CD14-positive monocyte (primary cell): ENCODE measurements at regions not wholly inside any gene's neighbourhood (a gene's known extent, or its start where the extent isn't known, plus 50 kb on each side); places are given as distances from the start of the nearest gene placed in this dataset.

Experiments used
- DNase-seq, 3 donors: peaks; one replicate each; pipeline ENCODE4 v3.0.0-alpha.2; 2011 to 2022
- H2AFZ ChIP-seq: 2 replicates; pipeline ENCODE4 v1.6.0; 2012; ENCODE audit warnings: mild to moderate bottlenecking, low read depth, low read length, inconsistent platforms; ENCODE audit not compliant: insufficient read depth, poor library complexity, severe bottlenecking
- H3K27ac ChIP-seq, 2 donors: 1 replicate in 1 of 2; 2 replicates in 1 of 2; pipeline ENCODE4 v1.5.1; 2012 to 2013; ENCODE audit warnings: low read length in 2 of 2, control low read depth in 1 of 2, inconsistent platforms in 1 of 2, low read depth in 1 of 2, mild to moderate bottlenecking in 1 of 2
- H3K27me3 ChIP-seq, 2 donors: one replicate each; pipeline versions ENCODE4 v1.6.0 to v1.6.1; 2011 to 2013; ENCODE audit warnings: low read length in 2 of 2; ENCODE audit not compliant: control insufficient read depth in 2 of 2, insufficient read depth in 2 of 2
- H3K36me3 ChIP-seq, 2 donors: replicated peaks in 1 of 2; 1 replicate in 1 of 2; 2 replicates in 1 of 2; pipeline versions ENCODE4 v1.5.1 to v1.6.1; 2012 to 2013; ENCODE audit warnings: low read length in 2 of 2, control low read depth in 1 of 2, inconsistent platforms in 1 of 2, mild to moderate bottlenecking in 1 of 2; ENCODE audit not compliant: insufficient read depth in 2 of 2, control insufficient read depth in 1 of 2
- H3K4me1 ChIP-seq, 2 donors: 1 replicate in 1 of 2; 2 replicates in 1 of 2; pipeline versions ENCODE4 v1.5.1 to v1.6.1; 2012 to 2013; ENCODE audit warnings: low read length in 2 of 2, control low read depth in 1 of 2, inconsistent platforms in 1 of 2, mild to moderate bottlenecking in 1 of 2, moderate library complexity in 1 of 2; ENCODE audit not compliant: insufficient read depth in 2 of 2, control insufficient read depth in 1 of 2
- H3K4me2 ChIP-seq: replicated peaks from 2 replicates; pipeline ENCODE3; 2012; ENCODE audit warnings: low read length, moderate library complexity, mild to moderate bottlenecking; ENCODE audit not compliant: poor library complexity, severe bottlenecking; ENCODE audit errors: extremely low read depth
- H3K4me3 ChIP-seq, 3 experiments: fragments of 200-600 bp in 1 of 3; sonication (generic) in 1 of 3; replicated peaks in 1 of 3; 1 replicate in 2 of 3; 2 replicates in 1 of 3; pipeline ENCODE4 v1.5.1; 2011 to 2013; ENCODE audit warnings: low read length in 3 of 3, mild to moderate bottlenecking in 3 of 3, control low read depth in 2 of 3, low read depth in 2 of 3, inconsistent platforms in 1 of 3, moderate library complexity in 1 of 3
- H3K79me2 ChIP-seq: 2 replicates; pipeline ENCODE4 v1.6.0; 2012; ENCODE audit warnings: mild to moderate bottlenecking, control low read depth, inconsistent platforms, low read length, moderate library complexity; ENCODE audit not compliant: insufficient read depth
- H3K9ac ChIP-seq: 2 replicates; pipeline ENCODE4 v1.6.0; 2017; ENCODE audit warnings: low read length, mild to moderate bottlenecking; ENCODE audit not compliant: insufficient read depth, poor library complexity, severe bottlenecking
- H3K9me3 ChIP-seq, 2 donors: replicated peaks in 1 of 2; 1 replicate in 1 of 2; 2 replicates in 1 of 2; pipeline versions ENCODE4 v1.5.1 to v1.6.1; 2012 to 2013; ENCODE audit warnings: low read length in 2 of 2, control low read depth in 1 of 2; ENCODE audit not compliant: control insufficient read depth in 1 of 2, insufficient read depth in 1 of 2
- H4K20me1 ChIP-seq: 2 replicates; pipeline ENCODE4 v1.6.0; 2012; ENCODE audit warnings: mild to moderate bottlenecking, low read length, control low read depth, moderate library complexity; ENCODE audit not compliant: insufficient read depth
- H3K27ac Mint-ChIP-seq, 7 donors: one replicate each; pipeline ENCODE4 v1.8.0; 2020; ENCODE audit warnings: mild to moderate bottlenecking in 7 of 7, mixed read lengths in 7 of 7, moderate library complexity in 6 of 7, inconsistent platforms in 2 of 7
- H3K27me3 Mint-ChIP-seq, 3 donors: one replicate each; pipeline ENCODE4 v1.8.0; 2021 to 2022; ENCODE audit warnings: low read depth in 3 of 3, mild to moderate bottlenecking in 3 of 3, mixed read lengths in 3 of 3, moderate library complexity in 3 of 3, inconsistent platforms in 1 of 3
- H3K36me3 Mint-ChIP-seq, 2 donors: one replicate each; pipeline ENCODE4 v1.8.0; 2020; ENCODE audit warnings: mixed read lengths in 2 of 2, inconsistent platforms in 1 of 2, mild to moderate bottlenecking in 1 of 2
- H3K4me1 Mint-ChIP-seq: one replicate; pipeline ENCODE4 v1.8.0; 2020; ENCODE audit warnings: mild to moderate bottlenecking, mixed read lengths
- H3K4me3 Mint-ChIP-seq, 2 donors: one replicate each; pipeline ENCODE4 v1.8.0; 2020; ENCODE audit warnings: mild to moderate bottlenecking in 2 of 2, mixed read lengths in 2 of 2, moderate library complexity in 1 of 2
- H3K9me3 Mint-ChIP-seq, 7 donors: one replicate each; pipeline ENCODE4 v1.8.0; 2020 to 2022; ENCODE audit warnings: mixed read lengths in 7 of 7, mild to moderate bottlenecking in 6 of 7, moderate library complexity in 6 of 7, inconsistent platforms in 2 of 7
- WGBS: methylation state at CpG from one replicate; pipeline ENCODE4 v1.1.5; 2013; ENCODE audit warnings: missing lambda C conversion rate; ENCODE audit not compliant: insufficient coverage; 5-methylcytosine and 5-hydroxymethylcytosine counted together
- intact Hi-C, 2 donors: fragments of 100-400 bp; cut with micrococcal nuclease; formaldehyde crosslinking; loops; one replicate each; pipeline versions ENCODE4 v1.15.0 to v1.15.1; 2023
- TF ChIP-seq, protein P1 (sequence below): fragments of 200-600 bp; IDR thresholded peaks from one replicate; pipeline ENCODE4 v1.8.0; 2022; ENCODE audit warnings: antibody characterized with exemption, mild to moderate bottlenecking

DNA sequence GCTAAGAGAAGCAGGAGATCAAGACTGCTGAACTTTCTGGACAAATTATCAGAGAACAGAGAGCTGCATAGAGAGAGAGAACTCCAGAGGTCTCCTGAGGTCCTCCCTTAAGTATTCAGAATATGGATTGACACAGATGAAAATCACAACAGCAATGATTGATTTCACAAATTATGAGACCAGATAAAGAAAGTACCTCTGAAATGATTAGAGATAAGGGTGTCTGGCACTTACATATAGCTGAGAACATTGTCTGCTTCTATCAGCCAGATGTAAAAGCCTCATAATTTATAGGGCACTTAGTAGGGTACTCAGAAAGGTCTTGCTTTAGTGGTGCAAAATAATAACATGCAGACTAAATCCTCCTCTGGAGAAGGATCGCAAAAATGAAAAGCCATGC lies 1301.8 kb downstream of the BRINP3 start:
- no peak for DNase-seq
- no peaks in the 10 kb centered on the region for H3K36me3 Mint-ChIP-seq
- peaks cover 0 to 1% (median 0%) of the 10 kb centered on the region in 3 donors for H3K27me3 Mint-ChIP-seq
- no peak overlapping the region for H2AFZ ChIP-seq
- no peaks in the 10 kb centered on the region for H3K79me2 ChIP-seq
- no peak overlapping the region for H3K9ac ChIP-seq
- TF ChIP-seq, protein P1, sequence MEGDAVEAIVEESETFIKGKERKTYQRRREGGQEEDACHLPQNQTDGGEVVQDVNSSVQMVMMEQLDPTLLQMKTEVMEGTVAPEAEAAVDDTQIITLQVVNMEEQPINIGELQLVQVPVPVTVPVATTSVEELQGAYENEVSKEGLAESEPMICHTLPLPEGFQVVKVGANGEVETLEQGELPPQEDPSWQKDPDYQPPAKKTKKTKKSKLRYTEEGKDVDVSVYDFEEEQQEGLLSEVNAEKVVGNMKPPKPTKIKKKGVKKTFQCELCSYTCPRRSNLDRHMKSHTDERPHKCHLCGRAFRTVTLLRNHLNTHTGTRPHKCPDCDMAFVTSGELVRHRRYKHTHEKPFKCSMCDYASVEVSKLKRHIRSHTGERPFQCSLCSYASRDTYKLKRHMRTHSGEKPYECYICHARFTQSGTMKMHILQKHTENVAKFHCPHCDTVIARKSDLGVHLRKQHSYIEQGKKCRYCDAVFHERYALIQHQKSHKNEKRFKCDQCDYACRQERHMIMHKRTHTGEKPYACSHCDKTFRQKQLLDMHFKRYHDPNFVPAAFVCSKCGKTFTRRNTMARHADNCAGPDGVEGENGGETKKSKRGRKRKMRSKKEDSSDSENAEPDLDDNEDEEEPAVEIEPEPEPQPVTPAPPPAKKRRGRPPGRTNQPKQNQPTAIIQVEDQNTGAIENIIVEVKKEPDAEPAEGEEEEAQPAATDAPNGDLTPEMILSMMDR, result no peak
- no peak overlapping the region for H3K4me3 Mint-ChIP-seq
- H3K27ac Mint-ChIP-seq, result no peak overlapping the region
- no peaks in the 10 kb centered on the region for H3K4me1 ChIP-seq
- H3K4me3 ChIP-seq, result no peak overlapping the region
- WGBS, result no CpG with 5 or more reads among the region's 1 CpG
- H3K27me3 ChIP-seq, result no peaks in the 10 kb centered on the region
- H3K9me3 ChIP-seq, result peaks cover 5 to 7% of the 10 kb centered on the region in 2 donors
- H3K9me3 Mint-ChIP-seq, result peaks cover 0 to 13% (median 11%) of the 10 kb centered on the region in 7 donors
- no peaks in the 10 kb centered on the region for H3K36me3 ChIP-seq
- no peaks in the 10 kb centered on the region for H4K20me1 ChIP-seq
- no peak overlapping the region for H3K4me2 ChIP-seq
- no peak overlapping the region for H3K27ac ChIP-seq
- H3K4me1 Mint-ChIP-seq, result no peaks in the 10 kb centered on the region
- intact Hi-C loops, result no loop called here

DNA sequence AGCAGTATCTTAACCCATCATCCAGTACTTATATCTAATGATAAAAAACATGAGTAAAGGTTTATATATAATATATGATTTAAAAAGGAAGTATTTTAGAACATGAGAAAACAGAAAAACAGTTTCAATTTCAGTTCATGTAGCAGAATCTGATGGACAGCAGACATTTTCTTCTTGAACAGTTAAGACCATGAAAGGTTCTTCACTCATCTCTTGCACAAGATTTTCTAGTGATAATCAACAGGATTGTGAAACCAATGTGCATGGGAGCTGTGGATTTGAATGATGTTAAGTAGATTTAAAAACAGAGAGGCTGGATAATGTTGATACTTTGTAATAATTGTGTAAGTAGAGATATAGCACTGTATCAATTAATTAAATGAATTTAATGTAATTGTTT lies 1297.6 kb downstream of the BRINP3 start:
- H3K4me2 ChIP-seq, result no peak overlapping the region
- Mint-ChIP-seq H3K27ac (no peak overlapping the region), H3K27me3 (no peaks in the 10 kb centered on the region), H3K4me3 (no peak overlapping the region), H3K4me1 (no peaks in the 10 kb centered on the region), H3K9me3 (peaks cover 0 to 1% (median 0%) of the 10 kb centered on the region in 7 donors), H3K36me3 (no peaks in the 10 kb centered on the region)
- H4K20me1 ChIP-seq, result no peaks in the 10 kb centered on the region
- intact Hi-C loops, result no loop called here
- H3K9me3 ChIP-seq, result no peaks in the 10 kb centered on the region
- H3K4me1 ChIP-seq, result no peaks in the 10 kb centered on the region
- H3K4me3 ChIP-seq, result no peak overlapping the region
- no peaks in the 10 kb centered on the region for H3K79me2 ChIP-seq
- no peak overlapping the region for H3K9ac ChIP-seq
- TF ChIP-seq, protein P1, result no peak
- H3K27ac ChIP-seq, result no peak overlapping the region
- no peaks in the 10 kb centered on the region for H3K27me3 ChIP-seq
- no peaks in the 10 kb centered on the region for H3K36me3 ChIP-seq
- no peak for DNase-seq
- no peak overlapping the region for H2AFZ ChIP-seq
